Activated CD4-positive, alpha-beta T cell treated with anti-CD3 and anti-CD28 coated beads, Interleukin-10, Interleukin-2, amounts not matched to agents 100 ng/mL and 50 ng/mL, durations not matched to agents 16 hours and 8 hours (primary cell): ENCODE measurements at regions not wholly inside any gene's neighbourhood (a gene's known extent, or its start where the extent isn't known, plus 50 kb on each side); places are given as distances from the start of the nearest gene placed in this dataset.
A peak's percentile ranks its signal among the peaks of the same experiment; 100 is the strongest.

ENCODE experiments used
- DNase-seq: peaks from one replicate; pipeline ENCODE4 v3.0.0-alpha.2; 2020

- no peak for DNase-seq
Observed at GRCh38 chr11:15625691-15626090, 511.0 kb downstream of the INSC start.

- DNase-seq: no peak
Observed at GRCh38 chr11:15627560-15627959, 512.8 kb downstream of the INSC start.

DNA sequence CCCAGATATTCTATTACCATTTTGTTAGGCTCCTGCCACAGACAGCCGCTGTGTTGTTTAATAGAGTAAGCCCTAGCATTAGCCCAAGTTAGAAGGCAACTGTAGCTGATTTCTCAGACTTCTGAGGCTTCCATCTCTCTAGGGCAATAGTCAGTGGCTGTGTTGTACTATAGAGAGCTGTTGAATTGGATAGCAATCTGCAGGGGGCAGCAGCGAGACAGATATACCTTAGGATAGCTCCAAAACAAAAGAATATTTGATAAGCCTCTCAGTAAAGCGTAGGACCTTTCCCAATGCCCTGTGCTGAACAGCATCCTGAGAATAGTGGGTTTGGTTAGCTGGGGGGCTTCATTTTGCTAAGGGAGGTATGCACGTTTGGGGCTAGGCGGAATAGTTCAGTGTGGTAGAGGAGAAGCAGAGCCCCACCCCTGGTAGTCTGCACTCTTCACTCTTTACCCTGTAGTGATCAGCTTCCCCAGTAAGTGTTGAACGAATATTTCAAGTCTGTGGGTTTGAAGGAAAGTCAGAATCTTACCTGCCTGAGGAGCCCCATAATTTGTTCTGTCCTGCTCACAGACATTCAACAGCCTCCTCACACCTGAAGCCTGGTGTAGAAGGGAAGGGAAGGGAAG is 515.1 kb downstream of the INSC start:
- DNase-seq: peak; percentile 7

GRCh38 chr11:15630896-15631295 is 516.2 kb downstream of the INSC start:
- DNase-seq: no peak

DNA sequence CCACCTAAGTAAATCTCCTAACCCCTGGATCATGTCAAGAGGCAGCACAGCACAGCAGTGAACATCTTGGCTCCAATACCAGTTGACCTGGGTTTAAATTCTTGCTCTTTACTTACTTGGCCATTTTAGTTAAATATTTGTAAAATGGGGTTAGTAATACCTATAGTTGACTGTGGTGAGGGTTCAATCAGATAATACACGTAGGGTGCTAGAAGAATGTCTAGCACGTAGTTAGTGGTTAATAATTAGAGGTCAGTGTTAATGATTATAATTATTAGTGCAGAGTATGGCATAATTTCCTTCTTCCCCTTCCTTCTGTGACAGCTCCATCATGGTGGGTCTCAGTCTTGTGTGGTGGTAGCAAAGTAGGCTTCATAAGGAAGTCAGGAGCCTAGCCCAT is 520.8 kb downstream of the INSC start:
- DNase-seq: no peak

DNA sequence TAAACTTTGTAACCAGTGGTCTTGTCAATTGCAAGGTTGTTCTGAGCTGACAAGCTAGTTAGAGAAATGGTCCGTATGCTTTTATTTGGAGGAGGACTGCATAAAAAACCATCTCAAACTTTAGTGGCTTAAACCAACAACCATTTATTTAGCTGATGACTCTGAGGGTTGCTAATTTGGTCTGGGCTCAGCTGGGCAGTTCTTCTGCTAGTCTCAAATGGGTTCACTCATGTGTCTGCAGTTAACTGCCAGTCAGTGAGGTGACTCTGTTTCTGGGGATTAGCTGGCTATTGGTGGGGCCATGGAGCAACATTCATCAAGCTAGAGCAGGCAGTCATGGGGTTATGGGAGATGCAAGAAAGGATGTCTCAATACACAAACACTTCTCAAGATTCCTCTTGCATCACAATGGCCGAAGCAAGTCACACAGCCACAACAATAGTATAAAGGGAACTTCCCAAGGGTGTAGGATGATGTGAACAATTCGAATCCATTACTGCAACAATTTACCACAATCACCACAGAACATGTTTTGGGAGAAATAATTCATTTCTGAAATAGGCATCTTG is 521.9 kb downstream of the INSC start:
- no peak for DNase-seq

- no peak for DNase-seq
Observed at GRCh38 chr11:15638386-15638787, 523.7 kb downstream of the INSC start.

GRCh38 chr11:15640318-15640717 is 525.6 kb downstream of the INSC start:
- DNase-seq: no peak

- DNase-seq: no peak
Observed at GRCh38 chr11:15641271-15642045, 526.7 kb downstream of the INSC start.

GRCh38 chr11:15645201-15645600 is 530.5 kb downstream of the INSC start:
- DNase-seq: no peak

GRCh38 chr11:15649371-15650104 is 534.8 kb downstream of the INSC start:
- DNase-seq: no peak

GRCh38 chr11:15650105-15650938 is 535.6 kb downstream of the INSC start:
- peak; percentile 86 for DNase-seq

DNA sequence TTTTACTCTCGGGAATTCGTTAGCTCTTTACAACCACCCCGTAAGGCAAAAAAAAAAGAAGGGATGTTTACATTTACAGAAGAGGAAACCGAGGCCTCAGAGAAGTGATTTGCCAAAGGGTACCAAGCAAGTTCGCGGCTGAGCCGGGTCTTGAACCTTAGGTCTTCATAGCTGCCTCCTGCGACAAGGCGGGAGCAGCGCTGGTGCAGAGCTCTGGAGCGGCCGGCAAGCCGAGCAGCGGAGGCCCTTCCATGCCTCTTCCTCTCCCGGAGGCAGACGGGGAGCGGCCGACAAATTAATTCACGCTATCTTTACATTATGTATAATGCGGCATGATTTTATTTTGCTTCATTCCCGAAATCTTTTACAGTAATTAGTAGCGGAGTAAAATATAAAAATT is 536.3 kb downstream of the INSC start:
- no peak for DNase-seq

GRCh38 chr11:15651816-15652215 is 537.1 kb downstream of the INSC start:
- no peak for DNase-seq

- DNase-seq: no peak
Observed at GRCh38 chr11:15653191-15653710, 538.5 kb downstream of the INSC start.

DNA sequence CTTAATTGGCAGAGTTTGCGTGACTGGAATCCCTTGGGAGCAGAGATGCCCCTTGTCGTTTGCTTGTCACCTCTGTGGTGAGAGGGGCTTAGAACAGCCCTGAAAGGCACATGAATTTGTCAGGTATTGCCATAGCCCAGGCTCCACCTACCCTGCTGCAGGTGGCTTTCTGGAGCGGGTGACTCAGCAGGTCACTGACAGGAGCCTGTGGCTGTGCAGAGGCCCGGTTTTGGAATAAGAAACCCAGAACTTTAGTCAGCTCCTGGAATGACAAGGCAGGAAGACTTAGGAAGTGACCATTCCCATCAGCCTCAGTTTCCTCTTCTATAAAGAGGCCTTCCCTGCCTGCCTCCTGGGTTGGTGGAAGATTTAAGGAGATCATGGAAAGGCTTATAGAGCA is 539.7 kb downstream of the INSC start:
- no peak for DNase-seq

GRCh38 chr11:15655552-15655951 is 540.8 kb downstream of the INSC start:
- DNase-seq: no peak

- no peak for DNase-seq
Observed at GRCh38 chr11:15657264-15657663, 542.5 kb downstream of the INSC start.

- no peak for DNase-seq
Observed at GRCh38 chr11:15660496-15660895, 545.8 kb downstream of the INSC start.

GRCh38 chr11:15662285-15662684 is 547.6 kb downstream of the INSC start:
- no peak for DNase-seq

DNA sequence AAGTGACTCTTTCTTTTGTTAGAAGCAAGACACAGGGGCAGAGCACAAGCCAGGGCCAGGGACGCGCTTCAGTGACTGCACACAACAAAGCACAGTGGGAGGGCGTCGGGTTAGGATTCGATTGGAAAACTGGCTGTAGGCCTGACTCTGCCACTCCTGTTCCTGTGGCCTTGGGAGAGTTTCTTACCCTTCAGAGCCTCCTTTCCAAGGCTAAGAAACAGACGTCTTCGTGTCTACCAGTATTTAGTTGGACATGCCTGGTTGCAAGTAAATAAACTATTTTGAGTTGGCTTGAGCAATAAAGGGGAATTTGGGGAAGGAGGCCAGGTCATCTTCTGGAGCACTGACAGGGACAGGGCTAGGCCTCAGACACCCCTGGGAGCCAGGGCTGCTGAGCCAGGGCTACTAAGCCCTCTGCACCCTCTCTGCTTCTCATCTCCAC is 549.1 kb downstream of the INSC start:
- DNase-seq: no peak

DNA sequence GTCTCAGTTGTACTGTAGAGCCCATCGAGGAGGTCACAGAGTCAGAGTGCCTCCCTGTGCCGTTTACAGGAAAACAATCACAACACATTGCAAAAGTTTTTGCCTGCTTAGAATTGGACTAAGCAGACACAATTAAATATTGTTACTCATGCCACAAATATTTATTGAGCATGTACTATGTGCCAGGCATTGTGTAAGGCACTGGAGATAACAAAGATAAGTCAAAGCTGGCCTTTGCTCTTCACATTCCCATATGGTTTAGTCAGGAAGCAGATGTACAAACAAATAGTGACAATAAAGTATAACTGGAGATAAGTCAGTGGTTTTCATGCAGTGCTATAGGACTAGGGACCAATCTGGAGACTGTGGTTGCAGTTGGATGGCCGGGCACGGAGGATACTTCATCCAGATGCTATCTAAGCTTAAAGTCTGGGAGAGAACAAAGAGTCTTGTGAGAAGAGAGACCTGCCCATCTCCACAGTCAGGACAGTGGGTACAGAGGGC is 550.7 kb downstream of the INSC start:
- DNase-seq: no peak
